ENCODE measurements at regions not wholly inside any gene's neighbourhood (a gene's known extent, or its start where the extent isn't known, plus 50 kb on each side); places are given as distances from the start of the nearest gene placed in this dataset.

DNA sequence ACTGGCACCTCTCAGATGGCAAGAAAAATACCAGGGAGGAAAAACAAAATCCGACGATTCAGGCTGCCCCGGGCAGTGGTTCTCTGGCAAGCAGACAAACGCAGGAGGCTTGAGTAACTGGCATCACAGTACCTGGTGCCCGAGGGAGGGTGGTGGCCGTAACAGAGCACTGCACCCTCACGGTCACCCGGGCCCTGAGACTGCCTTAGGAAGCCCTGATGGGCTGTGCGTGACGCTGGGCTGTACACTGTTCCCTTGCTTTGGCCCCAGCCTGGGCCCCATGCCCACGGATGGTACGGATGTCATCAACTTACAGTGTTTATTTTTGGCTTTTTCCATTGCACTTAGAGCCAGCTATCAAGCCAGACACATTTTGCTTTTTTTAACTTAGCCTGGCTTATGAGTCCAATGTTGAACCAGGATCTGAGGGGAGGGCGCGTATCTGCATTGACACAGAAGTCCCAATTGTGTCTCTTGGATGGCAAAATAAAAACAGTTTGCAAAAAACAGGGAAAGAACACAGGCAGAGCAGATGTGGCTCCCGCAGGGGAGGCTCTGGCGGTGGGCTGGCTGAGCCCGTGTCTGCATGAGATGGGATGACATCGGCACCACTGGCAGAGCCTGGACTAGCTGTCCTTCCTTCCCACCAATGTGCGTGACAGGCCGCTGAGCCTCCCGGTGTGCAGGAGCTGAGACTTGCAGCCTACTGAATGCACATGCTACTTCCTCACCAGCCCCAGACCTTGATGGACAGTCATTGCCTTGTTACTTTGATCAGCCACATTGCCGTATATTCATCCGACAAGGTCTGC, 287.7 kb downstream of the FOXL1 start:
- no peak overlapping the region for H3K4me3 ChIP-seq (ENCODE audit: low read depth, low read length)
- TF ChIP-seq, protein P1, sequence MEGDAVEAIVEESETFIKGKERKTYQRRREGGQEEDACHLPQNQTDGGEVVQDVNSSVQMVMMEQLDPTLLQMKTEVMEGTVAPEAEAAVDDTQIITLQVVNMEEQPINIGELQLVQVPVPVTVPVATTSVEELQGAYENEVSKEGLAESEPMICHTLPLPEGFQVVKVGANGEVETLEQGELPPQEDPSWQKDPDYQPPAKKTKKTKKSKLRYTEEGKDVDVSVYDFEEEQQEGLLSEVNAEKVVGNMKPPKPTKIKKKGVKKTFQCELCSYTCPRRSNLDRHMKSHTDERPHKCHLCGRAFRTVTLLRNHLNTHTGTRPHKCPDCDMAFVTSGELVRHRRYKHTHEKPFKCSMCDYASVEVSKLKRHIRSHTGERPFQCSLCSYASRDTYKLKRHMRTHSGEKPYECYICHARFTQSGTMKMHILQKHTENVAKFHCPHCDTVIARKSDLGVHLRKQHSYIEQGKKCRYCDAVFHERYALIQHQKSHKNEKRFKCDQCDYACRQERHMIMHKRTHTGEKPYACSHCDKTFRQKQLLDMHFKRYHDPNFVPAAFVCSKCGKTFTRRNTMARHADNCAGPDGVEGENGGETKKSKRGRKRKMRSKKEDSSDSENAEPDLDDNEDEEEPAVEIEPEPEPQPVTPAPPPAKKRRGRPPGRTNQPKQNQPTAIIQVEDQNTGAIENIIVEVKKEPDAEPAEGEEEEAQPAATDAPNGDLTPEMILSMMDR (conservative IDR thresholded peaks at IDR 0.05; ENCODE audit: low read depth, low read length): no peak
- no peak for DNase-seq (ENCODE audit: low read depth)

DNA sequence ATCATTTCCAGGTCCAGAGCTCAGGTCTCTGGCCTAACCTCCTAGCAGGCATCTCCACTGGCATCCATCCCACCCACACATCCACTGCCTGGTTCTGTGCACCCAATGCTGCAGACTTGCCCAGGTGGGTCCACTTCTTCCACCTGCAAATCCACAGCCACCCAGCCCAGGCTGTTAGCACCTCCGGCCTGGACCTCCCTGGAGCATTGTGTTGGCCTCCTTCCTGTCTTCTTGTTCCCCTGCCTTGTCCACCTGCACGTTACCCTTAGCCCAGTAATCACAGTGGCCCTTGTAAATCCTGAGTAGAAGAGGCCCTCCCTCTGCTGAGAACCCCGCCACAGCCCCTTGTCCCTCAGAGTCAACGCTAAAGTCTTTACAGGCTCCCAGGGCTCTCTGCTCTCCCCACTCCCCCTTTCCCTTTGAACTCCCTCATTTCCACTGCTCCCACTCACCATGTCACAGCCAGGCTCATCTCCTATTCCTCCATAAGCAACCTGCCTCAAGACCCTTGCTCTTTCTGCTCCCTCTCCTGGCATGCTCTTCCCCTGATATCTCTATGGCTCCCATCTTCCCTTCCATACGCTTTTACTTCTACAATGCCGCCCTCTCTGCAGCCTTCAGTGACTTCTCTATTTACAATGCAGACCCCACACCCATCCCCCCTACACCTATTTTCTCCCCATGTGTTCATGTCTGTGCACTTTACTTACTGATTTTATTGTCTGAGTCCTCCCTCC, 288.8 kb downstream of the FOXL1 start:
- TF ChIP-seq, protein P1 (conservative IDR thresholded peaks at IDR 0.05; ENCODE audit: low read depth, low read length): no peak
- no peak for DNase-seq (ENCODE audit: low read depth)
- H3K4me3 ChIP-seq (ENCODE audit: low read depth, low read length): no peak overlapping the region

- H3K4me3 ChIP-seq (ENCODE audit: low read depth, low read length): no peak overlapping the region
- DNase-seq (ENCODE audit: low read depth): no peak
- TF ChIP-seq, protein P1 (conservative IDR thresholded peaks at IDR 0.05; ENCODE audit: low read depth, low read length): no peak
Observed at GRCh38 chr16:86868070-86868469, 289.7 kb downstream of the FOXL1 start.

GRCh38 chr16:86868786-86869185, 290.4 kb downstream of the FOXL1 start:
- peak; percentile 32 for DNase-seq (ENCODE audit: low read depth)
- TF ChIP-seq, protein P1 (conservative IDR thresholded peaks at IDR 0.05; ENCODE audit: low read depth, low read length): no peak
- no peak overlapping the region for H3K4me3 ChIP-seq (ENCODE audit: low read depth, low read length)

DNA sequence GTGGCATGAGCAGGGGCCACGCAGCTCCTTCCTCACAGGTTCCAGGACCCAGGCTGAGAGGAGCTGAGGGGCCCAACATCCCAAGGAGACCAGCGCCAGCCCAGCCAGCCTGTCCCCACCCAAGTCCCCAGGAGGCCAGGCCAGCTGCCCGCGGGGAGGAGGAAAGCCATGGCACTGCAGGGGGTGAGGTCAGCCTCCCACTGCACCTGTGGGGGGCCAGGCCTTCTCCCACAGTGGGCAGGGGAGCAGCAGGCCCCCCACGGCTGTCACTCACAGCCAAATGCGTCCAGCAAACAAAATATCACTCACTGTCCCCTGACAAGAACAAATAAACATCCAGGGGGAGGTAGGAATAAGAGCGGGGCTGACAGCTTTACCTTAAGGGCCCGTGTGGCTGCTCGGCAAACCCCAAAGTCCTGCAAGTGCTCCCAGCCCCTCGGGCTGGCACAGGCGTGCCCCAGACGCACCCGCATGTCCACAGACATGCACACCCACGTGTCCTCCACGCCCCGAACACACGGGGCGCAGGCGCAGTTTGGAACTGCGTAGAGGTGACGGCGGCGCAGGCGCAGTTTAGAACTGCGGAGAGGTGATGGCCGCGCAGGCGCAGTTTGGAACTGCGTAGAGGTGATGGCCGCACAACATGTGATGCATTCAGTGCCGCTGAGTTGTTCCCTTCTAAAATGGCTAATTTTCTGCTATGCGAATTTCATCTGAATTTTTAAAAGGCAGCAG, 291.1 kb downstream of the FOXL1 start:
- DNase-seq (ENCODE audit: low read depth): no peak
- TF ChIP-seq, protein P1 (conservative IDR thresholded peaks at IDR 0.05; ENCODE audit: low read depth, low read length): no peak

DNA sequence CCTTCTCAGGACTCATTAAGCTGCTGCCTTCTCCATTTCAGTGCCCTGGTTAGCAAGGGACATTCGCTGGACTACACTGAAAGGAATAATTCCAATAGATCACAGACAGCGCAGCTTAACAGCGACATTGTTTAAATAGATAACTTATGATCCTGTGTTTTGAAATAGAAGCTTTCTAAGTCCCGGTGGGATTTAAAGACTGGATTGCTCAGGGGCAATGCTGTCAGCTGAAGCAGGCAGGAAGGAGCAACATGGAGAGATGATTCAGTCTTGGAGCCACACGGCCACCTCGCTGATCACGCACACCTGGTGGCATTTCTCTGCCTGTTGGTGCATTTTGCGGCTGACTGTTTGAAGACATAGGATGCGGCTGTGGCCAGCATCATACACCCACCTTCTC, 292.0 kb downstream of the FOXL1 start:
- no peak overlapping the region for H3K4me3 ChIP-seq (ENCODE audit: low read depth, low read length)
- TF ChIP-seq, protein P1 (conservative IDR thresholded peaks at IDR 0.05; ENCODE audit: low read depth, low read length): no peak
- DNase-seq (ENCODE audit: low read depth): no peak

More for the DNA sequence above, 291.1 kb downstream of the FOXL1 start:
- H3K4me3 ChIP-seq (ENCODE audit: low read depth, low read length): no peak overlapping the region
